KMS-11 (cell line): ENCODE measurements at regions not wholly inside any gene's neighbourhood (a gene's known extent, or its start where the extent isn't known, plus 50 kb on each side); places are given as distances from the start of the nearest gene placed in this dataset.

ENCODE experiments used
- H2AFZ ChIP-seq: fragments of 200-600 bp; sonication (generic); 2 replicates; pipeline ENCODE4 v1.6.1; 2016; ENCODE audit warnings: antibody characterized with exemption, mixed run types, low read depth
- H3K27ac ChIP-seq: fragments of 200-600 bp; sonication (generic); 2 replicates; pipeline ENCODE4 v1.6.1; 2016; ENCODE audit warnings: mild to moderate bottlenecking, mixed run types
- H3K27me3 ChIP-seq: fragments of 200-600 bp; sonication (generic); 2 replicates; pipeline ENCODE4 v1.6.1; 2017; ENCODE audit warnings: mild to moderate bottlenecking, low read depth, mixed run types, moderate library complexity; ENCODE audit not compliant: insufficient read depth
- H3K36me3 ChIP-seq: fragments of 200-600 bp; sonication (generic); 2 replicates; pipeline ENCODE4 v1.6.1; 2017; ENCODE audit warnings: mild to moderate bottlenecking, mixed run types; ENCODE audit not compliant: insufficient read depth
- H3K4me1 ChIP-seq: fragments of 200-600 bp; sonication (generic); 2 replicates; pipeline ENCODE4 v1.6.1; 2016; ENCODE audit warnings: mild to moderate bottlenecking, low read depth, mixed run types; ENCODE audit not compliant: poor library complexity, severe bottlenecking
- H3K4me2 ChIP-seq: fragments of 200-600 bp; sonication (generic); 2 replicates; pipeline ENCODE4 v1.7.0; 2016; ENCODE audit warnings: mild to moderate bottlenecking, mixed run types
- H3K4me3 ChIP-seq: fragments of 200-600 bp; sonication (generic); IDR thresholded peaks from 2 replicates; pipeline ENCODE4 v1.6.1; 2017; ENCODE audit warnings: low read depth, low read length, mixed read lengths; ENCODE audit not compliant: insufficient read depth
- H3K79me2 ChIP-seq: fragments of 200-600 bp; sonication (generic); 2 replicates; pipeline ENCODE4 v1.6.1; 2016; ENCODE audit warnings: low read depth, mixed run types; ENCODE audit not compliant: insufficient read depth
- H3K9ac ChIP-seq: fragments of 200-600 bp; sonication (generic); 2 replicates; pipeline ENCODE4 v1.6.1; 2016; ENCODE audit warnings: mild to moderate bottlenecking, mixed run types
- H4K20me1 ChIP-seq: fragments of 200-600 bp; sonication (generic); 2 replicates; pipeline ENCODE4 v1.6.1; 2016; ENCODE audit warnings: mild to moderate bottlenecking, mixed run types; ENCODE audit not compliant: insufficient read depth
- TF ChIP-seq, protein P1 (sequence below): fragments of 200-600 bp; sonication (generic); conservative IDR thresholded peaks from 2 replicates; pipeline ENCODE4 v1.6.1; 2017; ENCODE audit warnings: low read depth, mild to moderate bottlenecking, antibody characterized with exemption, low read length, moderate library complexity, mixed read lengths

DNA sequence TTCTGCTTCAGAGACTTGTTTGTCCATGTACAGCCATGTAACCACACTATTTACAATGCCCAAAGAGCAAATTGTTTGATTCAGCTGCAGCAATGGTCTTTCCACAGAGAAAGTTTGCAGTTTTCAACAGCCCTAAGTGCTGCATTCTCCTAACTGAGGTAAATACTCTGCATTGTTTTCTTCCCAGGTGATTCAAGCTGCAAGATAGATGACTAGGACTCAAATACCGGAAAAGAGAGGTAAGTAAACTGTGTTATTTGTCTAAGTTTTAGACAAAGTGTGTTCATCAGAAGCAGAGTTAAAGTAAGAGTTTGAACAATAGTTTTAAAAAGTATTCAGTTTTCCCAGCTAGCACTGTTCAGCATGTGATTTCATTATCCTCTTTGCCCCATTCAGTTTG lies 1046.7 kb upstream of the C9orf72 start:
- no peaks in the 10 kb centered on the region for H3K79me2 ChIP-seq
- H4K20me1 ChIP-seq: no peaks in the 10 kb centered on the region
- no peaks in the 10 kb centered on the region for H3K4me1 ChIP-seq
- no peak overlapping the region for H3K4me2 ChIP-seq
- H2AFZ ChIP-seq: no peak overlapping the region
- H3K4me3 ChIP-seq: no peak overlapping the region
- H3K9ac ChIP-seq: no peak overlapping the region
- no peak overlapping the region for H3K27ac ChIP-seq
- TF ChIP-seq, protein P1, sequence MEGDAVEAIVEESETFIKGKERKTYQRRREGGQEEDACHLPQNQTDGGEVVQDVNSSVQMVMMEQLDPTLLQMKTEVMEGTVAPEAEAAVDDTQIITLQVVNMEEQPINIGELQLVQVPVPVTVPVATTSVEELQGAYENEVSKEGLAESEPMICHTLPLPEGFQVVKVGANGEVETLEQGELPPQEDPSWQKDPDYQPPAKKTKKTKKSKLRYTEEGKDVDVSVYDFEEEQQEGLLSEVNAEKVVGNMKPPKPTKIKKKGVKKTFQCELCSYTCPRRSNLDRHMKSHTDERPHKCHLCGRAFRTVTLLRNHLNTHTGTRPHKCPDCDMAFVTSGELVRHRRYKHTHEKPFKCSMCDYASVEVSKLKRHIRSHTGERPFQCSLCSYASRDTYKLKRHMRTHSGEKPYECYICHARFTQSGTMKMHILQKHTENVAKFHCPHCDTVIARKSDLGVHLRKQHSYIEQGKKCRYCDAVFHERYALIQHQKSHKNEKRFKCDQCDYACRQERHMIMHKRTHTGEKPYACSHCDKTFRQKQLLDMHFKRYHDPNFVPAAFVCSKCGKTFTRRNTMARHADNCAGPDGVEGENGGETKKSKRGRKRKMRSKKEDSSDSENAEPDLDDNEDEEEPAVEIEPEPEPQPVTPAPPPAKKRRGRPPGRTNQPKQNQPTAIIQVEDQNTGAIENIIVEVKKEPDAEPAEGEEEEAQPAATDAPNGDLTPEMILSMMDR: no peak
- H3K27me3 ChIP-seq: no peaks in the 10 kb centered on the region
- H3K36me3 ChIP-seq: no peaks in the 10 kb centered on the region

DNA sequence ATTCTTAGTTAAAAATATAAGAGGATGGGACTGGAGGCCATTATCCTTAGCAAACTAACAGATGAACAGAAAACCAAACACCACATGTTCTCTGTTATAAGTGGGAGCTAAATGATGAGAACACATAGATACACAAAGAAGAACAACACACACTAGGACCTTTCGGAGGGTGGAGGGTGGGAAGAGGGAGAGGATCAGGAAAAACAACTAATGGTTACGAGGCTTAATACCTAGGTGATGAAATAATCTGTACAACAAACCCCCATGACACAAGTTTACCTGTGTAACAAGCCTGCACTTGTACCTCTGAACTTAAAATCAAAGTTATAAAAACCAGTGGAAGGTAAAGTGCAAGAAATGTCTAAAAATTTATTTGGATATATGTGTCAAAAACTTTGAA lies 1047.4 kb upstream of the C9orf72 start:
- TF ChIP-seq, protein P1: no peak

DNA sequence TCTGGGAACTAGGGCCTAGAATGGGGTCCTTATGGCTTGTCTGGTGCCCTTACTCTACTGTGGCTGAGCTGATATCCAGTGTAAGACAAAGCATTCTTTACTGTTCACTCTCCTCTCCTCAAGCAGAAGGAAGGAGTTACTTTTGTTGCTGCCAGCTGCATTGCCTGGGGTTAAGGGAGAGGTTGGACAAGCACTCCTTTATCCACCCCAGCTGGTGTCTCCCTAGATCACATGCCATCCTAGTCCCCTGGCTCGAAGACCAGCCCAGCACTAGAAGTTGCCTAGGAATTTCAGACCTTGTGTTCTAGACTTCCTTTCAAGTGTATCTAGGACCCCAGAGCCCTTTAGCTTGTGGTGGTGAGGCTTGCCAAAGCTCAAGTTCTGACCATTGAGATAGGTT lies 1051.5 kb upstream of the C9orf72 start:
- Histone ChIP-seq H3K27me3 (no peaks in the 10 kb centered on the region), H2AFZ (no peak overlapping the region), H3K4me1 (no peaks in the 10 kb centered on the region), H3K4me3 (no peak overlapping the region), H3K9ac (no peak overlapping the region), H3K4me2 (no peak overlapping the region), H3K79me2 (no peaks in the 10 kb centered on the region), H3K36me3 (no peaks in the 10 kb centered on the region), H4K20me1 (no peaks in the 10 kb centered on the region), H3K27ac (no peak overlapping the region)
- TF ChIP-seq, protein P1: no peak

More for the DNA sequence above, 1047.4 kb upstream of the C9orf72 start:
- Histone ChIP-seq H3K4me2 (no peak overlapping the region), H2AFZ (no peak overlapping the region), H3K9ac (no peak overlapping the region), H3K4me3 (no peak overlapping the region), H3K36me3 (no peaks in the 10 kb centered on the region), H3K79me2 (no peaks in the 10 kb centered on the region), H3K4me1 (no peaks in the 10 kb centered on the region), H4K20me1 (no peaks in the 10 kb centered on the region), H3K27me3 (no peaks in the 10 kb centered on the region), H3K27ac (no peak overlapping the region)

DNA sequence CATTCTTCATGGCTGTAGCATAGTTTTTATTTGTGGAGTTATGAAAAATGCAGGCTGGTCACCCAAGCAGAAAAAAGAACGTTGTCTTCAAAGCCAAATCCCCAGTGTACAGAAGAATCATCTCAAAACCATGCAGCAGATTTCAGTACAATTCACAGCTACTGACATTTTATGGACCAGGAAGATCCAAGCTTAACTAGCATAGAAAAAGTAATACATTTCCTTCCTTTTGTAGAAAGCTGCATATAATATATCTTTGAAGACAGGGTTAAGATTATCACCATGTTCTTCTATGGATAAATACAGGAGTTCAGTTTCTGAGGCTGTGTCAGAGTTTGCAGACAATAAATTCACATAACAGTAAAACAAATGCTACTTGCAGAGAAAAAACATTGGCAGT lies 1054.8 kb upstream of the C9orf72 start:
- H3K4me1 ChIP-seq: no peaks in the 10 kb centered on the region
- no peak overlapping the region for H3K9ac ChIP-seq
- no peak overlapping the region for H3K4me2 ChIP-seq
- TF ChIP-seq, protein P1: no peak
- H3K4me3 ChIP-seq: no peak overlapping the region
- H3K27me3 ChIP-seq: no peaks in the 10 kb centered on the region
- no peak overlapping the region for H3K27ac ChIP-seq
- no peak overlapping the region for H2AFZ ChIP-seq
- H3K79me2 ChIP-seq: no peaks in the 10 kb centered on the region
- no peaks in the 10 kb centered on the region for H4K20me1 ChIP-seq
- H3K36me3 ChIP-seq: no peaks in the 10 kb centered on the region
